Keratinocyte (primary cell): ENCODE measurements at regions not wholly inside any gene's neighbourhood (a gene's known extent, or its start where the extent isn't known, plus 50 kb on each side); places are given as distances from the start of the nearest gene placed in this dataset.

Source experiments
- DNase-seq: peaks from one replicate; pipeline ENCODE4 v3.0.0-alpha.2; 2011; ENCODE audit warnings: low read depth, missing footprints, low spot score
- FAIRE-seq: peaks from 2 replicates; lab custom pipeline; 2011; peaks lifted over from hg19 to GRCh38; lab: Jason Lieb, UNC
- H2AFZ ChIP-seq: 2 replicates; pipeline ENCODE4 v1.6.0; 2012; ENCODE audit warnings: low read length, control low read depth, inconsistent platforms; ENCODE audit not compliant: control insufficient read depth
- H3K27ac ChIP-seq: 2 replicates; pipeline ENCODE4 v1.5.1; 2011; ENCODE audit warnings: low read length; ENCODE audit not compliant: control insufficient read depth, insufficient read depth
- H3K27me3 ChIP-seq: 3 replicates; pipeline ENCODE4 v1.6.0; 2011; ENCODE audit warnings: low read length; ENCODE audit not compliant: control insufficient read depth, insufficient read depth; ENCODE audit errors: extremely low read depth
- H3K36me3 ChIP-seq, 2 experiments: 2 replicates in 1 of 2; 3 replicates in 1 of 2; pipeline ENCODE4 v1.5.1; 2011; ENCODE audit warnings: low read length in 2 of 2, mild to moderate bottlenecking in 1 of 2; ENCODE audit not compliant: control insufficient read depth in 2 of 2, insufficient read depth in 2 of 2; ENCODE audit errors: extremely low read depth in 1 of 2
- H3K4me1 ChIP-seq: 3 replicates; pipeline ENCODE4 v1.5.1; 2011; ENCODE audit warnings: low read length; ENCODE audit not compliant: control insufficient read depth, insufficient read depth; ENCODE audit errors: extremely low read depth
- H3K4me2 ChIP-seq: 3 replicates; pipeline ENCODE4 v1.6.0; 2011; ENCODE audit warnings: low read depth, low read length; ENCODE audit not compliant: control insufficient read depth, insufficient read depth; ENCODE audit errors: extremely low read depth
- H3K4me3 ChIP-seq, 3 experiments: fragments of 200-600 bp in 1 of 3; sonication (generic) in 1 of 3; 2 replicates in 2 of 3; 3 replicates in 1 of 3; pipeline ENCODE4 v1.5.1; 2011 to 2016; ENCODE audit warnings: low read length in 3 of 3, mild to moderate bottlenecking in 3 of 3, control low read depth in 2 of 3, inconsistent platforms in 1 of 3, low read depth in 1 of 3, mixed read lengths in 1 of 3, mixed run types in 1 of 3, moderate library complexity in 1 of 3; ENCODE audit not compliant: control insufficient read depth in 2 of 3, insufficient read depth in 2 of 3; ENCODE audit errors: extremely low read depth in 1 of 3
- H3K79me2 ChIP-seq: 2 replicates; pipeline ENCODE4 v1.6.0; 2012; ENCODE audit warnings: low read length; ENCODE audit not compliant: control insufficient read depth, insufficient read depth
- H3K9ac ChIP-seq: 3 replicates; pipeline ENCODE4 v1.6.0; 2011; ENCODE audit warnings: low read length; ENCODE audit not compliant: control insufficient read depth, insufficient read depth; ENCODE audit errors: extremely low read depth
- H3K9me1 ChIP-seq: 3 replicates; pipeline ENCODE4 v1.6.0; 2011; ENCODE audit warnings: low read length; ENCODE audit not compliant: control insufficient read depth, insufficient read depth; ENCODE audit errors: extremely low read depth
- H3K9me3 ChIP-seq: 2 replicates; pipeline ENCODE4 v1.5.1; 2012; ENCODE audit warnings: low read depth, low read length; ENCODE audit not compliant: control insufficient read depth
- H4K20me1 ChIP-seq: 3 replicates; pipeline ENCODE4 v1.6.0; 2011; ENCODE audit warnings: low read length; ENCODE audit not compliant: control insufficient read depth, insufficient read depth; ENCODE audit errors: extremely low read depth
- CTCF ChIP-seq, 3 experiments: IDR thresholded peaks in 1 of 3; conservative IDR thresholded peaks in 1 of 3; optimal IDR thresholded peaks in 1 of 3; 2 replicates in 2 of 3; 3 replicates in 1 of 3; pipeline versions ENCODE3 to v1.5.1; 2011; ENCODE audit warnings: low read length in 3 of 3, mild to moderate bottlenecking in 3 of 3, moderate library complexity in 2 of 3, control low read depth in 1 of 3, inconsistent platforms in 1 of 3; ENCODE audit not compliant: insufficient read depth in 2 of 3; ENCODE audit errors: extremely low read depth in 1 of 3
- EZH2 ChIP-seq: IDR thresholded peaks from one replicate; pipeline ENCODE4 v1.6.1; 2012; ENCODE audit warnings: inconsistent platforms, mild to moderate bottlenecking, low read length, moderate library complexity
- dilution Hi-C: fragments of 300-500 bp; cut with MboI; formaldehyde crosslinking; loops from one replicate; pipeline ENCODE4 v1.7.0; 2020; ENCODE audit warnings: low sequenced_read_pairs; ENCODE audit not compliant: extremely low pct_ligation_motif_present

GRCh38 chr5:61933787-61934626, 372.0 kb upstream of the KIF2A start:
- Histone ChIP-seq H3K9me1 (no peaks in the 10 kb centered on the region), H3K4me2 (no peak overlapping the region), H2AFZ (no peak overlapping the region), H3K27me3 (no peaks in the 10 kb centered on the region), H3K36me3 (no peaks in the 10 kb centered on the region), H3K9me3 (no peaks in the 10 kb centered on the region), H3K9ac (no peak overlapping the region), H3K27ac (no peak overlapping the region), H3K4me1 (peaks cover 7% of the 10 kb centered on the region), H3K4me3 (no peak overlapping the region), H4K20me1 (no peaks in the 10 kb centered on the region), H3K79me2 (no peaks in the 10 kb centered on the region)
- FAIRE-seq (peak; percentile 98), DNase-seq (no peak)
- TF ChIP-seq CTCF (optimal IDR thresholded peaks at IDR 0.05 in 1 of 3, IDR thresholded peaks at IDR 0.05 in 1 of 3, conservative IDR thresholded peaks at IDR 0.05 in 1 of 3; ENCODE audit: extremely low read depth in 1 of 3, insufficient read depth in 2 of 3, low read length in 3 of 3) (peak; percentile 74 to 94 (median 87)), EZH2 (no peak)
- dilution Hi-C loops = loop anchor here (25.0 kb wide), 1 partner anchor 372 kb away; no protein-coding TSS in a partner anchor

- no peaks in the 10 kb centered on the region for H4K20me1 ChIP-seq
- dilution Hi-C loops = loop anchor here (25.0 kb wide), 1 partner anchor 379 kb away; no protein-coding TSS in a partner anchor
- H2AFZ ChIP-seq = no peak overlapping the region
- DNase-seq (no peak), FAIRE-seq (no peak)
- H3K4me2 ChIP-seq = no peak overlapping the region
- H3K4me3 ChIP-seq = no peak overlapping the region
- no peaks in the 10 kb centered on the region for H3K36me3 ChIP-seq
- no peak overlapping the region for H3K27ac ChIP-seq
- no peaks in the 10 kb centered on the region for H3K27me3 ChIP-seq
- TF ChIP-seq CTCF (optimal IDR thresholded peaks at IDR 0.05 in 1 of 3, IDR thresholded peaks at IDR 0.05 in 1 of 3, conservative IDR thresholded peaks at IDR 0.05 in 1 of 3; ENCODE audit: extremely low read depth in 1 of 3, insufficient read depth in 2 of 3, low read length in 3 of 3) (no peak), EZH2 (no peak)
- no peaks in the 10 kb centered on the region for H3K4me1 ChIP-seq
- no peaks in the 10 kb centered on the region for H3K9me3 ChIP-seq
- no peaks in the 10 kb centered on the region for H3K9me1 ChIP-seq
- H3K79me2 ChIP-seq = no peaks in the 10 kb centered on the region
- no peak overlapping the region for H3K9ac ChIP-seq
Measured at GRCh38 chr5:61941637-61942036, 364.4 kb upstream of the KIF2A start.
